SIG-M5 treated with dmso at 0.1 percent for 504 hours (cell line): ENCODE measurements at regions not wholly inside any gene's neighbourhood (a gene's known extent, or its start where the extent isn't known, plus 50 kb on each side); places are given as distances from the start of the nearest gene placed in this dataset.
"Not testable (repeated sequence)": the region's sequence is repeated elsewhere in the genome, so short reads cannot be mapped to it uniquely, and the experiment has no call there.

ENCODE experiments used
- DNase-seq: peaks from one replicate; lab custom pipeline; 2025; ENCODE audit not compliant: unreplicated experiment; lab: John Stamatoyannopoulos, UW

DNA sequence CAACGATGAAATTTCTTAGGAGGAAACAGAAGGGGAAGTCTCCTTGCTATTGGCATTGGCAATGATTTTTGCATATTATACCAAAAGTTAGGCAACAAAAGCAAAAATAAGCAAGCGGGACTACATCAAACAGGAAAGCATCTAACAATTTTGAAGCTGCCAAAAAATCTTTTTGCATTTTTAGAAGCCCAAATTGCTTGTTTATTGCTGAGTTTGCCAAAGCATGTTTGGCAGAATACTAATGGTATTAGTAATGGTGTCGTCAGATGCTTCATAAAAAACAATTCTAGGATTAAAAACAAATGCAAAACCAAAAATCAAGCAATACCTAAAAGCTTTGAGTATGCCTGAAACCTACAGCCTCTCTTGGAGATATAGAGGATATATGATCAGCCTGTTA, 80.0 kb downstream of the GALR1 start:
- DNase-seq, result no peak

DNA sequence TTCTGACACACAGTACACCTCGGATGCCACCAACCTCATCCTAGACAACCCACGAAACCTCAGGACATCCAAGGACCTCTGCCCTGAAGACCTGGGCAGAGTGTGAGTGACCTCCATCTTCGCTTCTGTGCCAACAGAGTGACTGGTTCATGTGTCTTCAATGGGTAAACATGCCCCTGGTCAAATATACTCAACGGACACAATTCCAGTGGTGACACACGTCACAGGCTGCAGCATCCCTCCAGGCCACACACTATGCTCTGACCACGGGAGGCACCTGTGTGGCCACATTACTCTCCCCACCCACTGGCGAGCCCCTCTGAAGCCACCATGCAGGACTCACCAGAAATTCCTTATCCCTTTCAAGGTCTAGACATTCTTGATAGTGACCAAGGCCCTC, 85.2 kb downstream of the GALR1 start:
- DNase-seq, result no peak

DNA sequence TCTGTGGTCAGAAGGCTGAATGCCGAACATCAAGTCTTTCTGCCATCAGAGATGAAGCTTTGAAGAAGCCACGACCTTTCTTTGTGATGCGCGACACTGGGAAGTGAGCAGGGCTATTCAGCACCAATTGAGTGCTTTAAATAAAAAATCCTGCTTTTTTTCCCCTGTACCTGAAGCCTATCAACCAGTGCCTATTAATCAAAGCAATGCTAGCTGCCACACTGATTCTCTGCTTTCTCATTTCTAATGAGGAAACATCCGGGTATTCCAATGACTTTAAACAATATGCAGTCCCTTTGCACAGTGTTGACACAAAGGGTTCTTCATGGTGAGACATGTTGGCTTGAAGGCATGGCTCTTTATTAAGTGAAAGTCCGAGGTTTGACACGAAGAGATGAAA, 88.0 kb downstream of the GALR1 start:
- DNase-seq, result no peak

DNA sequence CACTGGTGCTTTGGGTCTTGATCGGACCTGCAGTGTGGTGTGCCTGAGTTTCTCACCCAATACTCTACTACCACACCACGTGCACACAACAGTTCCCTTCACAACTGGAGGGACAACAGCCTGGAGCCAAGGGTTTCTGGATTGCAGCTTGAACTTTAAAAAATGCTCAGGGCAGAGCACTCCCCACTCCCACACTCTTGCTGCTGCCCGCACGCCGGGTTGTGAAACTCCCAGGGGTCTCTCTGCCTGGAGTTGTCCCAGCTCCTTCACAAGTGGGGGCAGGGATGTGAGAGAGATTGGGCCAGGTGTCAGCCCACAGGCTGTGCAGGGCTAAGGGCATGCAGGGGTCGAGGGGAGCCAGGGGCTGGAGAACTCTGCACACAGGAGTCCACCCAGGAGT, 89.4 kb downstream of the GALR1 start:
- no peak for DNase-seq

DNA sequence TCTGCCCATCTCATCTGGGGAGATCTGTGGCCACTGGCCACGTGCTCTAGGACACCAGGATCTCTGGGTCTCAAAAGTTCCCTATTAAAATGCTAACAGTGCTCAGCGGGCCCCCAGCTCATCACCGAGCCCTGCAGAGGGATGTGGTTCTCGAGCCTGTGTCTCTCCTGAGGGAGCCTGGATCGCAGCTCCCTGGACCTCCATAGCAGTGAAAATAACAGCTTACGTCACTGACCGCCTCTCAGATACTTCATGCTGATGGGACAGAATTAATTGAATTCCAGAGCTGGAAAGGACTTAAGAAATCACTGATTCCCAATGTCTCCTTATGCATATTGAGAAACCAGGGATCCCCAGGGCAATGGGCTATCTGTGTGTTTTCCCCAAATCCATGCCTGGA, 90.0 kb downstream of the GALR1 start:
- DNase-seq, result no peak

DNA sequence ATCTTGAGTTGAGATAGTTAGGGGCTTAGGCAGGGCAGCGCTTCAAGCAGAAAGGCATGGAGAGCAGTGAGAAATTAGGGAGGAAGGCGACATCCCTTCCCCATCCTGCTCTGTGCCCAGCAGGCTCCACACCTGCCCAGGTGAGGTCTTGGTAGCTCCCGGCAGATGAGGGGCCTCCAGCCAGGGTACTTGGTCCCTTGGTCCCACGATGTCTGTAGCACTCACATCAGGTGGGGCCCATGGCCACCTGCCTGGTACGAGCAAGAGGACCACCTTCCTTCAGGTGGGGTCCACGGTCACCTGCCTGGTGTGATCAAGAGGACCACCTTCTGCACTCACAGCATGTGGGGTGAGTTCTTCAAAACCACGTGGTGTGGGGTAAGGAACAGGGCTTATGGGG, 91.2 kb downstream of the GALR1 start:
- DNase-seq, result no peak

DNA sequence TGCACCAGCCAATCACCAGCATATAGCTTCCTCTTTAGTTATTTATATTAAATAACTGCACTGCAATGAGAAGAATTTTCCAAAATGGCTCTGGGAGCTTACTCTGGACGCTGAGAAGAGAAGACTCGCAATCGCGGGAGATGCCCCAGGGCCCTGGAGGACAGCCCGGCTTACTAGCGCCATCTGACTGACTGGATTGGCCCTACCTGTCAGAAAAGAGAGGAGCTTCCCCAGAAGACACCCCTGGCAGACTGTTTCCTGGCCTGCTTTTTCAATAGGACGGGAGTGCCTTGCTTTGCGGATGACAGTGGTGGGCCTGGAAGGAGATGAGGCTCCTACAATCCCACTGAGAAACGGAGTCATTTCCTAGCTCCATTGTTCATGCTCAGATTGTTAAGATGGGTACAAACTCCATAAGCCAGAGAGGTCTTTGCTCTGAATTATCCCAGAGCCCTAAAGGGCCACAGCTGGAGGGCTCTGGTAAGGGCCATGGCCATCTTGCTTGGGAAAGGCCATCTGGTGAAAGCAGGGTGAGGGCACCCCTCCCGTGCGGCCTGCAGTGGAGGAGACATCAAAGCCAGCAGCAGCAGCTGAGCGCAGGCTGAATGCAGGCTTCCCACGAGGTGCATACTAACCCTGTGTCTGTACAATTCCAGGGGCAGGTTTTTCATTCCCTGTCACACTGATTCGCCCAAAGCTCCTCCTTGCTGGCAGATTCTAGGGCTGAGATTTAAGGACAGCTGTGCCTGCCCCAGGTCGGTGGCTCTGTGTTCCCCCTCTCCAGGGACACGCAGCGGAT, 92.1 kb downstream of the GALR1 start:
- no peak for DNase-seq

DNA sequence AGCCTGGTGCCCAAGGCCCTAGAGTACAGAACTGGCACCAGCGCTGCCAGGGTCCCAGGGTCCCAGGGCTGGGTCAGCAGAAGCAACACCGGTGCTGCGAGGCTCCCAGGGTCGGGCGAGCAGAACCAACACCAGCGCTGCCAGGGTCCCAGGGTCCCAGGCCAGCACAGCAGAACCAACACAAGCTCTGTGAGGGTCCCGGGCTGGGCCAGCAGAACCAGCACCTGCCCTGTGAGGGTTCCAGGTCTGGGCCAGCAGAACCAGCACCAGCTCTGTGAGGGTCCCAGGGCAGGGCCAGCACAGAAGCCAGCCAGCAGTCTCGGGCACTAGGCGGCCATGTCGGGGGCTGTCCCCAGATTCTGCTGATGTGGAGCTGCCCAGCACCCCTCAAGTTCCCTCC, 93.1 kb downstream of the GALR1 start:
- DNase-seq, result no peak

DNA sequence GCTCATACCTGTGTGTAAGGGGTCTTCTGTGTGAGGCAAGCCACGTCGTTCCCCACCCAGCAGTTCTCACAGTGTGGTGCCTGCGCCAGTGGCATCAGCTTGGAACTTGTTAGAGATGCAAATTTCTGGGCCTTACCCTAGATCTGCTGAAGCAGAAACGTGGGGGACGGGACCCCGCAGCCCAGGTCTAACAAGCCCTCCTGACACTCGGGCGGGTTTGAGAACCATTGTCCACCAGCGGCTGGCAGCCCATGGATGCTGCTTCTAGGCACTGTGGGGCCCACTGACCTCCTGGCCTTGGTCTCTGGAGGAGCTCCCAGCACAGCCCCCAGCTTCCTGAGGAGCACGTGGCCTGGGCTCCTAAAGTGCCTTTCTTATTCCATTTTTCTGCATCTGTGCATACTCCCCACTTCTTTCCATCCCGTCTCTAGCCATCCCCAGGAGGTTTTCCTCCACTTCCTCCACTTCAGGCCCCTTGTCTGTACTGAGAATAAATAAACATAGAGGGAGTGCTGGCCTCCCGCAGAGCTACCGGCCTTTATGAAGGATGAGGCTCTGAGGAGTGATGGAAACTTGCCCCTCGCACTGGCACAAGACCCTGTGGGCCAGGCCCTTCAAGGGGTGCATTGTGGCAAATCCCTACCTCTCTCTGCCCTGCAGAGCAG, 94.3 kb downstream of the GALR1 start:
- DNase-seq, result no peak

DNA sequence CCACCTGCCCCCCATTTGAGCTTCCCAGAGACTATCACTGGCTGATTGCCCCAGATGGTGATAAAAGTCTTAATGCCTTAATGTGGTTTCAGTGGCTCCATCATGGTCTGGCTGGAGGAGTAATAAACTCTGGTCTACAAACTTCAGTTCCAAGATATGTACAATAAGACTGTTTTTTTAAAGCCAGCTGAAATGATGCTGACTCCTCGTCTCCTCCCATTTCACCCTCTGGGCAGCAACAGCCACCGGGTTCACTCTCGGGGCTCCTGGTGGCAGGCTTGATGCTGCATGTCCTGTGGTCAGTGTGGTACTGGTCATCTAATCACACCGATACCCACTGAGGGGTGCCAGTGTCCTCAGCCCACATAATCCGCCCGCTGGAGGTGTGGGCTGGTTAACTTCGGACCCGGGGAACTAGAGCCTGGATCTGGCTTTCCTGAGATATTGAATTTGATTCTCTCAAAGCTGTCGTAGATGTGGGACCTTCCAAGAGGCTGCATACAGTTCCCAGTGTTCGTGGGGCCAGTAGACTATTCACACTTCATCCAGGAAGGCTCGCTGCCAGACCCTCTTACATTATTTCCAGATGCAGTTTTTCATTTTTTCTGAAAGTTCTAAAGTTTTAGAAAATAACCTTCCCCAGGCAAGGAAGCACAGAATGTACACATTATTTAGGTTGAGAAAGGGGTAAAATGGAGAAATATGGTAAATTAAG, 95.3 kb downstream of the GALR1 start:
- no peak for DNase-seq

DNA sequence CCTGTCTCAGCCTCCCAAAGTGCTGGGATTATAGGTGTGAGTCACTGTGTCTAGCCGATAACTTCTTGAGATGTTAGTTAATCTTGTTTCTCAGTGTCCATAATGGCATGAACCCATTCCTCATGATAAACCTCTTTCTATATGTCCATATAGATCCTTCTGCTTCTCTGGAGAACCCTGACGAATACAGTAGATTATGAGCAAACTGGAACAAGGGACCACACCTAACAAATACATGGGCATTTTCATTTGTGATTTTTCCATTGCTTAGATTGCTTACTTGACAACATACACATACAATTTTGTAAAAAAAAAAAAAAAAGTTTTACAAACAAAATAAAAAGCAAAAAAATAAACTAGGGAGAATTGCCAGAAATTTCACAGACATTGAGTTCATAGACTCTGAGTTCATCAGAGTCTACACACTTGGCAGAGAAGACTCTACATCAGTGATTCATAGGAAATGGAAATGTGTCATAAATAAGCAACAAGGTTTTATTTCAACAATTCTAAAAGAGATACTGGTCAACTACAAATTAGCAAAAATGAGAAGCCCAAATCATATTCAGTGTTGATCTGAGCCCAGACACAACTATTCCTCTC, 96.7 kb downstream of the GALR1 start:
- no peak for DNase-seq

DNA sequence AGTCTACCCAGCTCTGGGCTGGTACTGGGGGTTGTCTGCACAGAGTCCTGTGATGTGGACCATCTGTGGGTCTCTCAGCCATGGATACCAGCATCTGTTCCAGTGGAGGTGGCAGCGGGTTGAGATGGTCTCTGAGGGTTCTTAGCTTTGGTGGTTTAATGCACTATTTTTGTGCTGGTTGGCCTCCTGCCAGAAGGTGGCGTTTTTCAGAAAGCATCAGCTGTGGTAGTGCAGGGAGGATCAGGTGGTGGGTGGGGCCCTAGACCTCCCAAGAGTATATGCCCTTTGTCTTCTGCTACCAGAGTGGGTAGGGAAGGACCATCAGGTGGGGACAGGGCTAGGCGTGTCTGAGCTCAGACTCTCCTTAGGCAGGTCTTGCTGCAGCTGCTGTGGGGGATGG, 103.7 kb downstream of the GALR1 start:
- DNase-seq, result not testable (repeated sequence)

DNA sequence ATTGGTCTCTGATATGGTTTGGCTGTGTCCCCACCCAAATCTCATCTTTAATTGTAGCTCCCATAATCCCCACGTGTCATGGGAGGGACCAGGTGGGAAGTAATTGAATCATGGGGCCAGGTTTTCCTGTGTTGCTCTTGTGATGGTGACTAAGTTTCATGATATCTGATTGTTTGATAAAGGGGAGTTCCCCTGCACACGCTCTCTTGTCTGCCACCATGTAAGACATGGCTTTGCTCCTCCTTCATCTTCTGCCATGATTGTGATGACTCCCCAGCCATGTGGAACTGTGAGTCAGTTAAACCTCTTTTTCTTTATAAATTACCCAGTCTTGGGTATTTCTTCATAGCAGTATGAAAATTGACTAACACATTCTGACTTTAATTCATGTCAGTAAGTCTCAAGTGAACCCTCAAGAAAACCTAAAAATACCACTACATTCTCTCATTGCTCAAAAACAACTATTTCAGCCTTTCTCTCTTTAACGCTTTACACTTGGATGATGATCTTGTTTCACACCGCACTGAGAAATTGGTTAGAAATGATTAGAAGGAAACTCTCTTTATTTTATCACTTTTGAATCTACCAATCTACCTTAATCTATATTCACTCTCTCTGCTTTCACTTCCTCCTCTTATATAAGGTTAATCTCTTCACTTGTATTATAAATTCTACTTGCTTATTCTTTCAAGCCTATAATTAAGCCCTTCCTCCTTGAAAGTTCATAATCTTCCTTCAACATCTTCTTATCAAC, 110.1 kb downstream of the GALR1 start:
- DNase-seq, result no peak

DNA sequence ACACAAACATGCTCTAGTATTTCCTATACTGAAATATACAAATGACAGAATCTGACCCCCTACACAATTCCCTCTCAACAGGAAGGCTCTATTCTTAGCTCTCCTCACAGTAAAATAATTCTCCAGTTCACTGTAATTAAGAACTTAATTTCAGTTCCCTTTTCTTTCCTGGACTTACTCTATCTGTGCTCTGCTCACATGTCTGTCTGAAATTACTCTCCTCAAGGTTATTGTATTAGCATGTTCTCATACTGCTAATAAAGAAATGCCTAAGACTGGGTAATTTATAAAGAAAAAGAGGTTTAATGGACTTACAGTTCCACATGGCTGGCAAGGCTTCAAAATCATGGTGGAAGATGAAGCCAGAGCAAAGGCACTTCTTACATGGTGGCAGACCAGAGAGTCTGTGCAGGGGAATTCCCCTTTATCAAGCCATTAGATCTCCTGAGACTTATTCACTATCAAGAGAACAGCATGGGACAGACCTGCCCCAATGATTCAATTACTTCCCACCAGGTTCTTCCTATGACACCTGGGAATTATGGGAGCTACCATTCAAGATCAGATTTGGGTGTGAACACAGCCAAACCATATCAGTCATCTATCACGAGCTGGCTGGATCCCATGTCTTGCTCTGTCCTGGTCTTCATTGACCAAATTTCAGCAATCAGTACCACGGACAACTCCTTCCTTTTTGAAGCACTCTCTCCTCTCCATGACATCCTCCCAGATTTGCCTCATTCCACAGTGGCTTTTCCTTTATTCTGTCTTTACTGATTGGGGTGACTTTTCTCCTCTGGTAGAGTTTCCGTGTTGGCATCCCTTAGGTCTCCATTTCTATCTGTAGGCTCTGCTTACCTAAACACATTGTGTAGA, 110.9 kb downstream of the GALR1 start:
- DNase-seq, result peak; percentile 13

DNA sequence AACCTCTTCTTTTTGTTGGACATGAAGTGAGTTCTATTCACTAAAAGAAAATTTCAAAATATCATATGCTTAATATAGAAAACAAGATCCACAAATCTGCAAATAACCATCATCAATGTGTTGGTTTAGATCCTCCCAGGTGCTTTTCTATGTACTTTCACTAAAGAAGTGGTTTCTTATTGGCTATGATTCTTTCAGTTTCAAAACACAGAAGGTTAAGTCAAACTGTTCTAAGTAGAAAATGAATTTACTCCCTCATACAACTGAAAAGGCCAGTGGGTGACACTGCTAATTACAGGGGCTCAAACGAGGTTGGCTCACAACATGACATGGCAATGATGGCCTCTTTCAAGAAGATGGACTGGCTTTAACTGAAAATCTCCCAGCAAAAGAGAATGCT, 111.7 kb downstream of the GALR1 start:
- no peak for DNase-seq

DNA sequence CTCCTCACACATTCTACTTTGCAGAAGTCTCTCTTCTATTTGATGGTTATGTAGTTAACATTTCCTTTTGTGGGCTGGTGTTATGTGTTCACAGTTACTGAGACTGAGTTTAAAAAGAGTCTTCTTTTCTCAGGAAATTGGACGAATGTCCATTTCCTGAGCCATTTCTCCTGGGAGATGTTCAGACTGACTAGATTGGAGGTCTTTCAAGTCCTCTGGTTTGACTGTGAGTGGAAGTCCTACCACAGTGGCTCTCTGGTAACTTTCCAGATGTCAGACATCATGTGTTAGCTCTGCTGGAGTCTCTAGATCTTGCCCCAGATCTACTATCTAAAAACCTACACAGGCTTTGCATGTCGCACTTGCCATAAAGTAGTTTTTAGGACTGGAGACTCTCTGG, 116.0 kb downstream of the GALR1 start:
- no peak for DNase-seq

DNA sequence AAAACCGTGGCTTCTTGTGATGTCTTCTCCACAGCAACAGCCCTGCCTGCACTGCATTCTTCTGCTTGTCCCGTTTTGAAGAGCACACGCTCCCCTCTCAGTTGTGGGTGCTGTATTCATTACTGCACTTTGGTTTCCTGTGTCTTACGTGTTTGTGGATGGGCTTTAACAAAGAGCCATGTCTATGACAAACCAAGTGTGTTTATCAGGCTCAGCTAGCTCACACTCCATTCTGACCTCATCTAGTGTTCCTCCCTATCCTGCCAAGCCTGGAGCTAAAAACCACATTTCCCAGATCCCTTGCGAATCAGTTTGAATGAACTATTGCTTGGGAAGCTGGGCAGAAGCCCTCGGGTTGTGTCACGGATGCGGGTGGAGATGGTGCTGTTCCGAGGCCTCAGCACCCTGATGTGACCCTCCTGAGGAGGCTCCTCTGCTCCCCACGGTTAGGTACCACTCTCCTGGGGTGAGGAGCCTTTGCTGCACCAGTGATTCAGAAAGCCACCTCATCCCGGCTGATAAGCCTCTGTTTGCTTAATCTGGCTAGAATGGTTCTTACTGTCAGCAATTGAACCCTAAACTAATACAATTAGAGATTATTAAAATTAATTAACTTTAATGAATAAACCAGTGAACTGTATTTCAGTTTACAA, 116.5 kb downstream of the GALR1 start:
- no peak for DNase-seq

DNA sequence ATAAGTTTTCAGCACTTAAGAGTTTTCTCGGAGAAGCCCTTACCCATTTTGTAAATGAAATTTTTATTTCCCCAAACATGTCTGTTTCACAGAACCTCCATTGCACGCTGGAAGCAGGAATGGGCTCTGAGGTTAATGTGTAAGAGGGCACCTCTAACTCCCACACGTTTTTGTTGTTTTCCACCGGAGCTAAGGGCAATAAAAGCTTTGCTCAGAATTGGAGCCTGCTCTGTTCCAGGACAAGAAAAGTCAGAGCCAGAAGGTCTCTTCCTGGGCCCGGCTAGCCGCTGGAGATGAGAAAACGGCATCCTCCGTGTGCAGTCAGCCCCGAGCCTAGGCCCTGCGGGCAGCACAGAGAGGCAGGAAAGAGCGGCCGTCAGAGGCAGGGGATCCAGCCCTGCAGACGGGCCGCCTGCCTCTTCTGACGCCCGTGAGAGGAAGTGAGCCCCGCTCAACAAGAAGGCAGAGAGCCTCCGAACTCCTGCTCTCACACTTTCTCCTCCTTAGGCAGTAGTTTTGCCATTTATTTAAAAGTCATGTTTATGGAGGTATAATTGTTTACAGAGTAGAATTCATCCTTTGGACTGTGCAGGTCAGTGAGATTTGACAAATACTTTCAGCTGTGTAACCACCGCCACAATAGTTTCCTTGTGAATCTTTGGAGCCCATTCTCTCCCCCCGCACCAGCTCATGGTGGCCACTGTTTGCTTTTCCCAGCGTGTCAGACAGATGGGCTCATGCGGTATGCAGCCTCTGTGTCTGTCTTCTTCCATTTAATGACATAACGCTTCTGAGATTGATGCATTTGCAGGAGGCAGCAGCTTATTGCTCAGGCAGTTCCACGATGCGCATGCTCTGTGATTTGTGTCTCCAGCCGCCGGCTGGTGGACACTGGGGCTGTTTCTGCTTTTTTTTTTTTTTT, 117.3 kb downstream of the GALR1 start:
- no peak for DNase-seq

DNA sequence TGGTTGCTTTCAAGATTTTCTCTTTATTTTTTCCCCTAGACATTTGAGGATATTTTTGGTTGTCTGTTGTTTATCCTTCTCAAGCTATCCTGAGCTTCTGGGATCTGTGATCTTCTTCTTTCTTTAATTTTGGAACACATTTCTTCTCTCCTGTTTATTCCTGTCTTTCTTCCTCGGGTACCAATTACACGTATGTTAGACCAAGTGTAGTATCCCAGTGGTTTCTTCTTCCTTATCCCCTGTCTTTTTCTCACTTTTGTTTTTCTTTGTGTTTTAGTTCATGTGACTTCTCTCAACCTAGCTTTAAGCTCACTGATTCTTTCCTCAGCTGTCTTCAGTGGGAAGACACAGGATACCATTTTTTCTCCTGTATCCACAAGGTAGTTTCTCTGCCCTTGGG, 120.0 kb downstream of the GALR1 start:
- DNase-seq, result no peak
